ENCODE measurements at regions not wholly inside any gene's neighbourhood (a gene's known extent, or its start where the extent isn't known, plus 50 kb on each side); places are given as distances from the start of the nearest gene placed in this dataset.

- TF ChIP-seq, protein P1, sequence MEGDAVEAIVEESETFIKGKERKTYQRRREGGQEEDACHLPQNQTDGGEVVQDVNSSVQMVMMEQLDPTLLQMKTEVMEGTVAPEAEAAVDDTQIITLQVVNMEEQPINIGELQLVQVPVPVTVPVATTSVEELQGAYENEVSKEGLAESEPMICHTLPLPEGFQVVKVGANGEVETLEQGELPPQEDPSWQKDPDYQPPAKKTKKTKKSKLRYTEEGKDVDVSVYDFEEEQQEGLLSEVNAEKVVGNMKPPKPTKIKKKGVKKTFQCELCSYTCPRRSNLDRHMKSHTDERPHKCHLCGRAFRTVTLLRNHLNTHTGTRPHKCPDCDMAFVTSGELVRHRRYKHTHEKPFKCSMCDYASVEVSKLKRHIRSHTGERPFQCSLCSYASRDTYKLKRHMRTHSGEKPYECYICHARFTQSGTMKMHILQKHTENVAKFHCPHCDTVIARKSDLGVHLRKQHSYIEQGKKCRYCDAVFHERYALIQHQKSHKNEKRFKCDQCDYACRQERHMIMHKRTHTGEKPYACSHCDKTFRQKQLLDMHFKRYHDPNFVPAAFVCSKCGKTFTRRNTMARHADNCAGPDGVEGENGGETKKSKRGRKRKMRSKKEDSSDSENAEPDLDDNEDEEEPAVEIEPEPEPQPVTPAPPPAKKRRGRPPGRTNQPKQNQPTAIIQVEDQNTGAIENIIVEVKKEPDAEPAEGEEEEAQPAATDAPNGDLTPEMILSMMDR (IDR thresholded peaks at IDR 0.05; ENCODE audit: insufficient read depth, low read length, poor library complexity, severe bottlenecking) = no peak
- TF ChIP-seq EZH2phosphoT487 (conservative IDR thresholded peaks at IDR 0.05; ENCODE audit: low read length) = no peak
Observed at GRCh38 chr6:139763468-139764210, 389.2 kb upstream of the CITED2 start.
